ENCODE measurements at regions not wholly inside any gene's neighbourhood (a gene's known extent, or its start where the extent isn't known, plus 50 kb on each side); places are given as distances from the start of the nearest gene placed in this dataset.

- TF ChIP-seq CTCF (IDR thresholded peaks at IDR 0.05; ENCODE audit: low read depth, low read length, poor library complexity, severe bottlenecking) (no peak), EZH2phosphoT487 (IDR thresholded peaks at IDR 0.05; ENCODE audit: borderline replicate concordance, low read length) (no peak)
These were observed 111.9 kb upstream of the AGTR1 start for GRCh38 chr3:148585671-148586379.
